SK-N-SH (cell line): ENCODE measurements at regions not wholly inside any gene's neighbourhood (a gene's known extent, or its start where the extent isn't known, plus 50 kb on each side); places are given as distances from the start of the nearest gene placed in this dataset.

Experiments
- GABPA ChIP-seq: IDR thresholded peaks from 2 replicates; pipeline ENCODE4 v1.4.0; 2012; ENCODE audit warnings: low read depth, mild to moderate bottlenecking
- TCF12 ChIP-seq: IDR thresholded peaks from 2 replicates; pipeline ENCODE4 v1.4.0; 2012
- USF2 ChIP-seq: fragments of 150-350 bp; IDR thresholded peaks from 2 replicates; pipeline ENCODE4 v1.6.1; 2017; ENCODE audit warnings: antibody characterized with exemption, low read length, low read depth, borderline replicate concordance

- TF ChIP-seq GABPA: no peak
- no peak for TF ChIP-seq USF2
- no peak for TF ChIP-seq TCF12
These were observed 323.8 kb downstream of the CDK5RAP2 start for GRCh38 chr9:120256146-120256545.
